K562 (cell line): ENCODE measurements at regions not wholly inside any gene's neighbourhood (a gene's known extent, or its start where the extent isn't known, plus 50 kb on each side); places are given as distances from the start of the nearest gene placed in this dataset.

Experiments
- GATAD2B ChIP-seq: fragments of 450-650 bp; IDR thresholded peaks from 2 replicates; pipeline ENCODE4 v1.6.1; 2017; ENCODE audit warnings: mild to moderate bottlenecking, borderline replicate concordance
- SMC3 ChIP-seq: conservative IDR thresholded peaks from 2 replicates; pipeline ENCODE4 v1.6.1; 2011; ENCODE audit warnings: low read depth, low read length, improper control_type of control experiment; ENCODE audit not compliant: insufficient read depth

GRCh38 chr2:226312155-226312554, 487.5 kb downstream of the IRS1 start:
- TF ChIP-seq SMC3 (no peak), GATAD2B (no peak)
